NCI-H1436 (cell line): ENCODE measurements at regions not wholly inside any gene's neighbourhood (a gene's known extent, or its start where the extent isn't known, plus 50 kb on each side); places are given as distances from the start of the nearest gene placed in this dataset.
"Not testable (repeated sequence)": the region's sequence is repeated elsewhere in the genome, so short reads cannot be mapped to it uniquely, and the experiment has no call there.

ENCODE experiments used
- DNase-seq: peaks from one replicate; lab custom pipeline; 2025; lab: John Stamatoyannopoulos, UW

- DNase-seq: no peak
Observed at GRCh38 chr5:8714861-8715260, 831.0 kb downstream of the SEMA5A start.

- DNase-seq: no peak
Observed at GRCh38 chr5:8719796-8720195, 826.1 kb downstream of the SEMA5A start.

- DNase-seq: no peak
Observed at GRCh38 chr5:8720506-8720905, 825.4 kb downstream of the SEMA5A start.

- no peak for DNase-seq
Observed at GRCh38 chr5:8721536-8721935, 824.3 kb downstream of the SEMA5A start.

GRCh38 chr5:8726383-8727036 lies 819.4 kb downstream of the SEMA5A start:
- DNase-seq: no peak

- no peak for DNase-seq
Observed at GRCh38 chr5:8727396-8727795, 818.5 kb downstream of the SEMA5A start.

GRCh38 chr5:8729437-8729836 lies 816.4 kb downstream of the SEMA5A start:
- DNase-seq: no peak

- no peak for DNase-seq
Observed at GRCh38 chr5:8730194-8730593, 815.7 kb downstream of the SEMA5A start.

GRCh38 chr5:8731110-8731509 lies 814.8 kb downstream of the SEMA5A start:
- DNase-seq: not testable (repeated sequence)

- DNase-seq: no peak
Observed at GRCh38 chr5:8740595-8740994, 805.3 kb downstream of the SEMA5A start.

- no peak for DNase-seq
Observed at GRCh38 chr5:8749556-8749955, 796.3 kb downstream of the SEMA5A start.

- DNase-seq: no peak
Observed at GRCh38 chr5:8750100-8750499, 795.8 kb downstream of the SEMA5A start.

GRCh38 chr5:8751971-8752370 lies 793.9 kb downstream of the SEMA5A start:
- no peak for DNase-seq

GRCh38 chr5:8752595-8752994 lies 793.3 kb downstream of the SEMA5A start:
- no peak for DNase-seq

GRCh38 chr5:8756498-8757084 lies 789.3 kb downstream of the SEMA5A start:
- no peak for DNase-seq

- DNase-seq: no peak
Observed at GRCh38 chr5:8765886-8766285, 780.0 kb downstream of the SEMA5A start.

GRCh38 chr5:8766448-8766847 lies 779.4 kb downstream of the SEMA5A start:
- DNase-seq: no peak

- no peak for DNase-seq
Observed at GRCh38 chr5:8767111-8767510, 778.8 kb downstream of the SEMA5A start.

GRCh38 chr5:8767746-8768145 lies 778.1 kb downstream of the SEMA5A start:
- no peak for DNase-seq

- DNase-seq: no peak
Observed at GRCh38 chr5:8769631-8770030, 776.2 kb downstream of the SEMA5A start.

- no peak for DNase-seq
Observed at GRCh38 chr5:8770431-8770830, 775.4 kb downstream of the SEMA5A start.

GRCh38 chr5:8773046-8773615 lies 772.7 kb downstream of the SEMA5A start:
- no peak for DNase-seq

- no peak for DNase-seq
Observed at GRCh38 chr5:8784692-8785091, 761.2 kb downstream of the SEMA5A start.

- DNase-seq: no peak
Observed at GRCh38 chr5:8788246-8788645, 757.6 kb downstream of the SEMA5A start.
